AG10803 (cell line): ENCODE measurements at regions not wholly inside any gene's neighbourhood (a gene's known extent, or its start where the extent isn't known, plus 50 kb on each side); places are given as distances from the start of the nearest gene placed in this dataset.
"Not testable (repeated sequence)": the region's sequence is repeated elsewhere in the genome, so short reads cannot be mapped to it uniquely, and the experiment has no call there.

Experiments
- DNase-seq: peaks from one replicate; pipeline ENCODE4 v3.0.0; 2010; ENCODE audit warnings: low read depth
- H3K4me3 ChIP-seq: 2 replicates; pipeline ENCODE4 v1.5.1; 2011; ENCODE audit warnings: mild to moderate bottlenecking, low read length, control low read depth
- TF ChIP-seq, protein P1 (sequence below): conservative IDR thresholded peaks from 2 replicates; pipeline ENCODE4 v1.5.1; 2011; ENCODE audit warnings: mild to moderate bottlenecking, low read length, control low read depth, inconsistent platforms

DNA sequence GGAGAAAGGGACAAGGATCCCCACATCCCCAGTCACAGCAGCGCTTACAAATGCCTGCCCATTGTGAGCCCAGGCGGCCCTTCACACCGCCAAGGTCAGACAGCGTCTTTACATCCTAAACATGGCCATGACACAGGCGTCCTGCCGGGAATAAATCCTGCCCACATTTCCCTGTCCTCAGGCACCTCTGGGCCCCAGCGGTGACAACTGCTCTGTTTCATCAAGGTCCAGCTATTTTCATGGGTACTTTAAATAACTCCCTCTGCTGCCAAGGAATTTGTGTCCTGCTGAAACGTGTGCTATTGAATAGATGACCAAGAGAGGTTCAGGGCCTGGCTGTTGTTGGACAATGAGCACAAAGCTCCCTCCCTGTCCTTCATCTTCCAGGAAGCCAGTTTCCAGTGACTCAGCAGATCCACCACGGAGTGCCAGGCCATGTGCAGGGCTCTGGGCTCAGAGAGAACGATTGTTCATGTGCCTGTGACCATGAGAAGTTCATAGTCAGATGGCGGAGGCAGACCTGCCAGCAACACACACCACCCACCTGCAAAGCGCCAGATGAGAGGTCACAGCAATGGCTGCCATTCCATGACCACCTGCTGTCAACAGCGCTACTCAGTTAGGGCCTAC, 195.8 kb downstream of the MATN1 start:
- TF ChIP-seq, protein P1, sequence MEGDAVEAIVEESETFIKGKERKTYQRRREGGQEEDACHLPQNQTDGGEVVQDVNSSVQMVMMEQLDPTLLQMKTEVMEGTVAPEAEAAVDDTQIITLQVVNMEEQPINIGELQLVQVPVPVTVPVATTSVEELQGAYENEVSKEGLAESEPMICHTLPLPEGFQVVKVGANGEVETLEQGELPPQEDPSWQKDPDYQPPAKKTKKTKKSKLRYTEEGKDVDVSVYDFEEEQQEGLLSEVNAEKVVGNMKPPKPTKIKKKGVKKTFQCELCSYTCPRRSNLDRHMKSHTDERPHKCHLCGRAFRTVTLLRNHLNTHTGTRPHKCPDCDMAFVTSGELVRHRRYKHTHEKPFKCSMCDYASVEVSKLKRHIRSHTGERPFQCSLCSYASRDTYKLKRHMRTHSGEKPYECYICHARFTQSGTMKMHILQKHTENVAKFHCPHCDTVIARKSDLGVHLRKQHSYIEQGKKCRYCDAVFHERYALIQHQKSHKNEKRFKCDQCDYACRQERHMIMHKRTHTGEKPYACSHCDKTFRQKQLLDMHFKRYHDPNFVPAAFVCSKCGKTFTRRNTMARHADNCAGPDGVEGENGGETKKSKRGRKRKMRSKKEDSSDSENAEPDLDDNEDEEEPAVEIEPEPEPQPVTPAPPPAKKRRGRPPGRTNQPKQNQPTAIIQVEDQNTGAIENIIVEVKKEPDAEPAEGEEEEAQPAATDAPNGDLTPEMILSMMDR: no peak
- H3K4me3 ChIP-seq: no peak overlapping the region
- DNase-seq: no peak

DNA sequence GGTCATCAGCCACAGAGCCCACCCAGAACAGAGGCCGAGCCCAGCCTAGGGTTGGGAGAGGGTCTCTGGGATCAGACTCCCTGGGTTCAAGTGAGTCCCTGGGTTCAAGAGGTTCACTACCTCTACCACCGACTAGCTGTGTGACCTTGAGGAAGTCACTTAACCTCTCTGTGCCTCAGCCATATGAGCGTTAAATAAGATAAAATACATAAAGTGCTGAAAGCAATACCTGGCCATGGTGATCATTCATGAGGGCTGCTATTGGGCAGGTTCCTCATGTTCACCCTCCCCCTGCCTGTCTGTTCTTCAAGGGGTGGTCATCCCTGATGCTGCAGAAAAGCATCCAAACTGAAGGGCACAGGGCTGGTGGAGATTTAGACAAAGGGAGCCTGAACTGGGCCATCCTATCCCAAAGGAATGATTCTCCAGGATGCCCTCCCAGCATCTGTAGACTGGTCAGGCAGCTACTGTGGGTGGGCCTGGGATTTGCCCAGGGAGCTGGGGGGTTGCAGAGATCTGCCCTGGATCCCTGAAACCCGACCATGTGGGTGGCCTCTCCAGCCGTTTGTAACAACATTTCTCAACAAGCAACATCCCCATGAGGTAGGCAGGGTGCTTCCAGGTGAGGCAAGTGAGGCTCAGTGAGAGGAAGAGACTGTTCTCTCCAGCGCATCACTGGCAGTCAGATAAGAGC, 196.6 kb downstream of the MATN1 start:
- no peak overlapping the region for H3K4me3 ChIP-seq
- DNase-seq: no peak

DNA sequence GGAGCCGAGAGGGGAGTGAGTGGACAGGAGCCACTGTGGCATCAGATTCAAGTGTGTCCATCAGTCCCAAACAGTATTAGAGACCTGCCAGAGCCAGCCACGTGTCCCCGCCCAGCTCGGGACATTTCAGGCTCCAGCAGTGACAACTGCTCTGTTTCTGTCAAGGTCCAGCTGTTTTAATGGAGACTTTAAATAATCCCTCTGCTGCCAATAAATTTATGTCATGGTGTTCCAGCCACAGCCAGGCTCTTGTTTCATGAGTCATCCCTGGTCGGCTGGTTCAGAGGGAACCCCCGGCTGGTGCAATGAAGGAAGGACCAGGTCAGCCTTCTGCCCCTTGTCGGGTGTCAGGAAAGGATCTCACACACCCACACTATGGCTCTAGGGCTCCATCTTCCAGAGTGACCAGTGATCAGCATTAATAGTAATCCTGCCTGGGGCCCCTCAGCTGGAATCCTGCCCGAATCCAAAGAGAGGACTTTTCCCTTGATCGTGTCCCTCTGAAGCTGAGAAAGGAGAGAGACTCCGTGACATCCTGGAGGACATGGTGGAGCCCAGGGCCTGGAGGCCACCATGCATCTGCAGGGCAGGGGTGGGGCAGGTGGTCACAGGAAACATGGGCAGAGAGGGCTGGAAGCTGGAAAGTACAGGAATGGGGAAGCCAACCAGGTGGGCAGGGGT, 197.3 kb downstream of the MATN1 start:
- no peak overlapping the region for H3K4me3 ChIP-seq
- peak; percentile 75 for DNase-seq
- TF ChIP-seq, protein P1: no peak

More for the DNA sequence above, 196.6 kb downstream of the MATN1 start:
- TF ChIP-seq, protein P1: no peak

DNA sequence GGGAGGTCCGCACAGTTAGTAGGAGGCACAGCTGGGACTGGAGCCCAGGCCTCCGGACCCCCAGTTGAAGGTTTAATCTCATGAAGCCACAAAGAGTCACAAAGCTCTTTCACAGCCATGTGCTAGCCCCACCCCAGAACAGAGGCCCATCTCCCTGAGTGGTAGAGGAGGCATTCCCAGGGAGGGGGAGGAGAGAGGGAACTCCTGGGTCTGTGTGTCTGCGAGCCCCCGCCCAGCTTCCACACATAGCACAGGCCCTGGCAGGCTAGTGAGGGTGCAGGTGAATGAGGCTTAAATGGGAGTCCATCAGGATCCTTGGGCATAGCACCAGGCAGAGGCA, 197.8 kb downstream of the MATN1 start:
- no peak for DNase-seq
- TF ChIP-seq, protein P1: no peak

DNA sequence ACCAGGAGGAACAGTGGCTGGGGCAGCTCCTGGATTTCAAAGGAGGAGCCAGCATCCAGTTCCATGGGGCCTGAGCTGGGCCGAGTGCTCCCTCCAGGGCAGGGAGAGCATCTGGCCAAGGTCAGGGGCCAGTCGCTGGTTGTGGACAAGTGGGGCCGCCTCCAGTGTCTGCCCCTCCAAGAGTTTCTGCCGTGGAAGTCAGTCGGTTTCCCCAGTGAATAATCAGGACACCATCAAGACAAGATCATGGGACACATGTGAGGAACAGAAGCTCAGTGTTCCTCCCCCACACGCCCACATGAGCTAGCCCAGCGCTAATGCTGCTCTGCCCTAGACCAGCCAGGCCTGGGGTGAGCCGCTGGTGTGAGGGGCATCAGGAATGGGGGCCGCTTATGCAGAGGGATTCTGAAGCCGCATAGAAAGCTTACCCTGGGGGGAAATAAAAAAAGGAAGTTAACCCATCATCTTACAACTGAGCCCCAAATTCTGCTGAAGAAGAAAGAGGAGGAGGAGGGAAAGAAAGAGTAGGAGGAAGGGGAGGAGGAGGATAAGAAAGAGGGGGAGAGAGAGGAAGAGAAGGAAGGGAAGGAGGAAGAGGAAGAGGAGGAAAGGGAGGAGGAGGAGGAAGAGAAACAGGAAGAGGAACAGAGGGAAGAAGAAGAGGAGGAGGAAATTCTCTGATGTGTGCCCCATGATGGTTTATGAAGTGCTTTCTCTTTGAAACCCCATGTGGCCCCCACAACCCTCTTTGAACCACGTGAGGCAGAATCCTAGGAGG, 198.4 kb downstream of the MATN1 start:
- no peak for DNase-seq
- no peak overlapping the region for H3K4me3 ChIP-seq
- TF ChIP-seq, protein P1: no peak

More for the DNA sequence above, 197.8 kb downstream of the MATN1 start:
- H3K4me3 ChIP-seq: no peak overlapping the region

DNA sequence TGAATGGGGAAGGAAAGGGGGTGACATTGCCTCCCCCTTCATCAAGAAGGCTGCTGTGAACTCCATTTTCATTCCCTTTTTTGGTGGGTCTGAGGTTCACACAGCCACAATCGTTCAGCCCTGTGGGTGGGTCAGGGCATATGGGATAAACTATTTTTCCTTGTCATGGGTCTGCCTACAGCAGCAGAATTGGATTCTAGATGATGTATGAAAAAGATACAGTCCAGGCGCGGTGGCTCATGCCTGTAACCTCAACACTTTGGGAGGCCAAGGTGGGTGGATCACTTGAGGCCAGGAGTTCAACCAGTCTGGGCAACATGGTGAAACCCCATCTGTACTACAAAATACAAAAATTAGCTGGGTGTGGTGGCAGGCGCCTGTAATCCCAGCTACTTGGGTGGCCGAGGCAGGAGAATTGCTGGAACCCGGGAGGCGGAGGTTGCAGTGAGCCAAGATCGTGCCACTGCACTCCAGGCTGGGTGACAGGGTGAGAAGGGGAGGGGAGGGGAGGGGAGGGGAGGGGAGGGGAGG, 199.3 kb downstream of the MATN1 start:
- not testable (repeated sequence) for H3K4me3 ChIP-seq
- DNase-seq: peak; percentile 21
